OCI-M1 (cell line): ENCODE measurements at regions not wholly inside any gene's neighbourhood (a gene's known extent, or its start where the extent isn't known, plus 50 kb on each side); places are given as distances from the start of the nearest gene placed in this dataset.

Experiments used
- DNase-seq: peaks from one replicate; lab custom pipeline; 2025; lab: John Stamatoyannopoulos, UW

- DNase-seq, result no peak
These were observed 76.7 kb upstream of the CCNG1 start for GRCh38 chr5:163360656-163361055.

- no peak for DNase-seq
These were observed 75.9 kb upstream of the CCNG1 start for GRCh38 chr5:163361450-163361849.

GRCh38 chr5:163362840-163363371 is 74.5 kb upstream of the CCNG1 start:
- no peak for DNase-seq

GRCh38 chr5:163363389-163363788 is 74.0 kb upstream of the CCNG1 start:
- DNase-seq, result no peak

GRCh38 chr5:163366757-163367156 is 70.6 kb upstream of the CCNG1 start:
- peak; percentile 48 for DNase-seq

- no peak for DNase-seq
These were observed 67.5 kb upstream of the CCNG1 start for GRCh38 chr5:163369776-163370385.

GRCh38 chr5:163373436-163374084 is 63.8 kb upstream of the CCNG1 start:
- DNase-seq, result peak; percentile 26

GRCh38 chr5:163377982-163378381 is 59.4 kb upstream of the CCNG1 start:
- DNase-seq, result no peak

- peak; percentile 81 for DNase-seq
These were observed 57.9 kb upstream of the CCNG1 start for GRCh38 chr5:163379298-163380155.

GRCh38 chr5:163381832-163382231 is 55.6 kb upstream of the CCNG1 start:
- no peak for DNase-seq

GRCh38 chr5:163383754-163384153 is 53.6 kb upstream of the CCNG1 start:
- DNase-seq, result no peak

GRCh38 chr5:163384669-163385068 is 52.7 kb upstream of the CCNG1 start:
- DNase-seq, result no peak

GRCh38 chr5:163385271-163385670 is 52.1 kb upstream of the CCNG1 start:
- no peak for DNase-seq

GRCh38 chr5:163385824-163386223 is 51.6 kb upstream of the CCNG1 start:
- no peak for DNase-seq

- no peak for DNase-seq
These were observed 51.0 kb upstream of the CCNG1 start for GRCh38 chr5:163386352-163386751.

GRCh38 chr5:163387589-163388343 is 49.6 kb upstream of the CCNG1 start:
- peak; percentile 11 for DNase-seq
